Esophagus muscularis mucosa (tissue), 3 donors: ENCODE measurements at regions not wholly inside any gene's neighbourhood (a gene's known extent, or its start where the extent isn't known, plus 50 kb on each side); places are given as distances from the start of the nearest gene placed in this dataset.

Source experiments
- small RNA-seq, 3 donors: library from RNA; depleted of rRNA; stranded (forward); fragments of <200 nt; gene quantifications; one replicate each; pipeline ENCODE3, GENCODE V24; 2016

Small RNA genes lying in the stretch of these regions (small RNA-seq; reads per million reads assigned to genes)
- gene AC025946.2 (0 reads per million in 3 donors), gene AL355333.1 (0 reads per million in 3 donors), gene CUX2P1 (0 reads per million in 3 donors), gene RF00019 (0 reads per million in 3 donors), gene RNA5SP299 (0 reads per million in 3 donors)
